IPS DF 6.9 (cell line): ENCODE measurements at regions not wholly inside any gene's neighbourhood (a gene's known extent, or its start where the extent isn't known, plus 50 kb on each side); places are given as distances from the start of the nearest gene placed in this dataset.

Experiments
- DNase-seq: peaks from one replicate; pipeline ENCODE4 v3.0.0-alpha.2; 2013; ENCODE audit warnings: low read depth, low spot score
- H3K27ac ChIP-seq: one replicate; pipeline ENCODE4 v1.5.1; 2013; ENCODE audit warnings: low read length, control low read depth
- H3K27me3 ChIP-seq: 2 replicates; pipeline ENCODE4 v1.6.1; 2013; ENCODE audit warnings: mild to moderate bottlenecking, low read length; ENCODE audit not compliant: control insufficient read depth, insufficient read depth
- H3K36me3 ChIP-seq: 2 replicates; pipeline ENCODE4 v1.6.1; 2013; ENCODE audit warnings: low read length; ENCODE audit not compliant: control insufficient read depth, insufficient read depth
- H3K4me1 ChIP-seq: 2 replicates; pipeline ENCODE4 v1.6.1; 2013; ENCODE audit warnings: low read length; ENCODE audit not compliant: control insufficient read depth, insufficient read depth
- H3K4me3 ChIP-seq: 2 replicates; pipeline ENCODE4 v1.5.1; 2013; ENCODE audit warnings: mild to moderate bottlenecking, low read length
- H3K9me3 ChIP-seq: 2 replicates; pipeline ENCODE4 v1.6.1; 2013; ENCODE audit warnings: low read length, inconsistent platforms; ENCODE audit not compliant: control insufficient read depth, insufficient read depth
- WGBS: extraction: QIAGEN DNeasy Blood & Tissue Kit; methylation state at CpG from one replicate; pipeline ENCODE4 v1.1.7; 2013; ENCODE audit warnings: mixed read lengths, missing lambda C conversion rate; ENCODE audit not compliant: insufficient read length, insufficient coverage; 5-methylcytosine and 5-hydroxymethylcytosine counted together

DNA sequence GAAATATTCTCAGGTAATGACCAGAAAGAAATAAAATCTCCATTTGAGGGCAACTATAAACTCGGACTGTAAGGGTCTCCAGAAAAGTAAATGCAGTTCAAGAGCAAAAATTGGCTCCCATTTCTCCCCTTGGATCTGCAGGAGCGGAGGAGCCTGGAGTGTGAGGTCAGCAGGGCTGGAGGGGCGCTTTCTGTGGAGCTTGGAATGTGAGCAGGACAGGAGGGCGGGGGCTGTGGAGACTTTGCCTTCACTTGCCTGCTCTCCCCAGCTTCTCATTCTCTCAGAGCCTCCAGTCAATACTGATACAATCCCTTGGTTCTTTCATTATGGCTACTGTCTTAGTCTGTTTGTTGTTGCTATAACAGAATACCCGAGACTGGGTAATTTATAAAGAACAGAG lies 162.8 kb upstream of the ANKH start:
- no peak overlapping the region for H3K4me3 ChIP-seq
- no peak overlapping the region for H3K27ac ChIP-seq
- no peaks in the 10 kb centered on the region for H3K27me3 ChIP-seq
- no peaks in the 10 kb centered on the region for H3K36me3 ChIP-seq
- no CpG with 5 or more reads among the region's 5 CpGs for WGBS
- no peaks in the 10 kb centered on the region for H3K4me1 ChIP-seq
- no peaks in the 10 kb centered on the region for H3K9me3 ChIP-seq
- DNase-seq = no peak

DNA sequence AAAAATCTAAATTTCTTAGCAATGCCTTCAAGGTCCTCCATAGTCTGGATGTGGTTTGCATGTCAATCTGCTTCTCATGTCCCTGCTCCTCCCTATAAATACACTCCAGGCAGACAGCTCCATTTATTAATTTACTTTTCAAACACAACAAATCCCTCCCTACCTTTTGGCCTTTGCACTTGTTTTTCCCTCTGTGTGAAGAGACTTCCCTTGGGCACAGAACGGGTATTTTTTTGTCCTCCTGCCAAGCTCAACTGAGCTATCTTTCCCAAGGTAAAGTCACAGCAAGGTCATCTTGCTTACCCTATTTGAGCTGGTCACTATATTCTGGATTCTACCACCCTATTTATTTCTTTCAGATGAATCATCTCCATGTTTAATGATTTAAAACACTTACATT lies 159.6 kb upstream of the ANKH start:
- no CpG with 5 or more reads among the region's 1 CpG for WGBS
- H3K27me3 ChIP-seq = no peaks in the 10 kb centered on the region; the same call in 1 of the 2 replicates
- H3K36me3 ChIP-seq = no peaks in the 10 kb centered on the region
- H3K27ac ChIP-seq = no peak overlapping the region
- no peaks in the 10 kb centered on the region; the same call in 1 of the 2 replicates for H3K4me1 ChIP-seq
- no peak overlapping the region for H3K4me3 ChIP-seq
- no peak for DNase-seq
- H3K9me3 ChIP-seq = no peaks in the 10 kb centered on the region

DNA sequence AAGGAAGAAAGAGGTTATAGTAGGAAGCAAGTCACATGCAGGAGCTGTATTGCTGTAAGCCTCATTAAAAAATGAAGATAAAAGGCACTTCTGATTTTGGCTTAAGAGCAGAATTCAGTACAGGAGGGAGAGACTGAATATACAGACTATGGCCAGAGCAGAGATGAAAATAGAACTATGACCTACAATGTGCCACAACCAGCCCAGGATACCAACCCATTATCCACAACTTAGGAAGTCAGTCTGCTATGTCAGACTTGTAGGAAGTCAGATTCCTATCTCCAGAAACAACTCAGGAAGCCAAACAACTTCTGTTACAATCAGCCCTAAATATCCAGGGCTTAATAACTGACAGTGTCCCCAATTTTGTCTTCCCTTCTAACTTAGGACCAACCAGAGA lies 156.2 kb upstream of the ANKH start:
- Histone ChIP-seq H3K4me3 (no peak overlapping the region), H3K9me3 (no peaks in the 10 kb centered on the region), H3K27ac (no peak overlapping the region), H3K27me3 (no peaks in the 10 kb centered on the region; the same call in 1 of the 2 replicates), H3K4me1 (no peaks in the 10 kb centered on the region; the same call in 1 of the 2 replicates), H3K36me3 (no peaks in the 10 kb centered on the region)
- DNase-seq = no peak

DNA sequence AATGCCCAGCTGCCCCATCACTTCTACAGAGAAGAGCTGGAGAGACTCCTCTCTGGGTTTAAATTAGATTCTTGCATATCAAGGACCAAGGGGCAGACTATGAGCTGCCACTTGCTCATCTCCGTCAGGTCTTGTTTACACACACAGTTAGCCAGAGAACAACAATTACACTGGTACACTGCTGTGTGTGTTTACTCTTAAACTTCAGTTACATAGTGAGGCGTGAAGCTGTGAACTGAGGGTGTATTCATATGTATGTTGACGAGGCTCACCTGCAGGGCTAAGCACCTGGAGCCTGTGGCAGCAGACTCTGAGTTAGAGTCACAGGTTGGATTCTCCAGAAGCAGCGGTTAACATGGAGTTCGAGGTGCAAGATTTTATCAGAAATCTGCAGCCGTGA lies 155.4 kb upstream of the ANKH start:
- no peak overlapping the region for H3K4me3 ChIP-seq
- no peak for DNase-seq
- H3K36me3 ChIP-seq = no peaks in the 10 kb centered on the region
- no peaks in the 10 kb centered on the region; the same call in 1 of the 2 replicates for H3K4me1 ChIP-seq
- no peak overlapping the region for H3K27ac ChIP-seq
- no peaks in the 10 kb centered on the region; the same call in 1 of the 2 replicates for H3K27me3 ChIP-seq
- H3K9me3 ChIP-seq = no peaks in the 10 kb centered on the region
- no CpG with 5 or more reads among the region's 6 CpGs for WGBS

DNA sequence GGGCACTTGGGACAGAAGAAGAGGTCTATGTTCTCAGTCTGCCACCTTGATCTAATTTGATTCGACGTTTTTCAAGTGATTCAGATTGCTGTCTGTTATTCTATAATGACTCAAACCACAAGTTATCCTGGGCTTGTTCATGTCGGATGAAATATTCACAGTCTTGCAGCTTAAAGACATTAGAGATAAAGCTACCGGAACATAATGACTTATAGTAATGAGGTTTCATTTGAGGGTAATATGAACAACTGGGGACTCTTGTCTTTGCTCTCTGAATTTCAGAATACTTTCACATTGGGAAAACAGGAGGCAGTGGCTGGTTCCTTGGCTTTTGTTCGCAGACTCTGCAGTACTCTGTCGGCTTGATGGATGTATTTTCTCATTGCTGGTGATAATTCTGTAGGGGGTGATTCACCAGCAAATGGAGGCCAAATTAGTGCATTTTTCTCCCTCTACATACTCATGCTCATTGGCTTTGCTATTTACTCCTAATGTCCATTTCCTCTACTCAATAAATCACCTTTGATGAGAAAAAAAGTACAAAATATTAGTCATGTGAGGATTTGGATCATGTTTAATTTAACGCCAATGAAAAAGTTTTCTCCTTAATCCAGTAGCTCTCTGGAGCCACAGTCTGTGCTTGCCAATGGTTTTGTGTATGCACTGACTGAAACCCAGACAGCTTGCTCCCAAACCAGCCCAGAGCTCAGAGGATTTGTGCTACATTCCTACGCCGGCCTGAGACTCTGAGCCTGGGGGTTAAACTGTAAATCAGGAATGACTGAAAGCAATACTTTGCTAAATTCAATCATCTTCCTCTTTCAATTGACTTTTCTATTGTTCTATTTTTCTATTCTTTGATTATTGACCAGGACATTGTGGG lies 154.7 kb upstream of the ANKH start:
- Histone ChIP-seq H3K27me3 (no peaks in the 10 kb centered on the region; the same call in 1 of the 2 replicates), H3K4me3 (no peak overlapping the region)
- WGBS = no CpG with 5 or more reads among the region's 9 CpGs

DNA sequence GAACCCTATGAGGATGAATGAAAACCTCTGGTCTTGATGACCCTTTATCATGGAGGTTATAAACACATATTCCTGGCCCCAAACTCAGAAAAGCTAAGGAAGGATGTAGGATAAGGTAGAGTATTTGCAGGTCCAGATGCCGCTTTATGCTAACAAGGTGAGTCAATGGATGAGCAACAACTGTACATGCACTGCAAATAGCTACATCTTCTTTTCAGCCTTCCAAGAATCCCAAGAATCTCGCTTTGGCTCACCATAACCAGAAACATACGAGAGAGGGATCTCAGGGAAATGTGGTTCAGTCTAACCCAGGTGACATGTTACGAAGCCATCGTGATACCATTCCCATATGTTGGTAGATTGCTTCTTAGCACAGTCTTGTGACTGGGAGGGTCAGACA lies 152.3 kb upstream of the ANKH start:
- Histone ChIP-seq H3K27me3 (no peaks in the 10 kb centered on the region; the same call in 1 of the 2 replicates), H3K36me3 (no peaks in the 10 kb centered on the region), H3K4me3 (no peak overlapping the region), H3K27ac (no peak overlapping the region), H3K9me3 (no peaks in the 10 kb centered on the region), H3K4me1 (no peaks in the 10 kb centered on the region; the same call in 1 of the 2 replicates)
- DNase-seq = no peak
- WGBS = no CpG with 5 or more reads among the region's 5 CpGs

More for the DNA sequence above, 154.7 kb upstream of the ANKH start:
- Histone ChIP-seq H3K9me3 (no peaks in the 10 kb centered on the region), H3K4me1 (no peaks in the 10 kb centered on the region; the same call in 1 of the 2 replicates), H3K27ac (no peak overlapping the region), H3K36me3 (no peaks in the 10 kb centered on the region)
- no peak for DNase-seq

DNA sequence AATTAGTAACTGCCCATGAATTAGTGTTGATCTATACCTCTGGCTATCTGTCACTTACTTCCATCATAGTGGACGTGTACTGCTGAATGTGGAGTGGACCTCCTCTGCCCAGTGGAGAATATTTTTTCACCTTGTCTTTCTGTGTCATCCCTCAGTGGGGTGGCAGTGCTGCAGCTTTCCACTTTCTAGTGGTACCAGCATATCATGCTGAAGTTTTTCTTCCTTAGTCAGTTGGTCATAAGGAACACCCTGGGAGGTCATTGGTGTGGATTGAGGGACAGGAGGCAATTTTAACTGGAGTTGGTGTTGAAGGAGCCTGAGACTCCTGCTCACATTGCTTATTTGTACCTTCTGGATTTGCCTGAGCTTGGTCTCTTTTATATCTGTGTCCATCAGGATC lies 151.7 kb upstream of the ANKH start:
- no peaks in the 10 kb centered on the region; the same call in 1 of the 2 replicates for H3K27me3 ChIP-seq
- DNase-seq = no peak
- H3K4me3 ChIP-seq = no peak overlapping the region
- H3K9me3 ChIP-seq = no peaks in the 10 kb centered on the region
- WGBS = no CpG with 5 or more reads among the region's 1 CpG
- no peaks in the 10 kb centered on the region for H3K36me3 ChIP-seq
- H3K4me1 ChIP-seq = no peaks in the 10 kb centered on the region; the same call in 1 of the 2 replicates
- H3K27ac ChIP-seq = no peak overlapping the region

DNA sequence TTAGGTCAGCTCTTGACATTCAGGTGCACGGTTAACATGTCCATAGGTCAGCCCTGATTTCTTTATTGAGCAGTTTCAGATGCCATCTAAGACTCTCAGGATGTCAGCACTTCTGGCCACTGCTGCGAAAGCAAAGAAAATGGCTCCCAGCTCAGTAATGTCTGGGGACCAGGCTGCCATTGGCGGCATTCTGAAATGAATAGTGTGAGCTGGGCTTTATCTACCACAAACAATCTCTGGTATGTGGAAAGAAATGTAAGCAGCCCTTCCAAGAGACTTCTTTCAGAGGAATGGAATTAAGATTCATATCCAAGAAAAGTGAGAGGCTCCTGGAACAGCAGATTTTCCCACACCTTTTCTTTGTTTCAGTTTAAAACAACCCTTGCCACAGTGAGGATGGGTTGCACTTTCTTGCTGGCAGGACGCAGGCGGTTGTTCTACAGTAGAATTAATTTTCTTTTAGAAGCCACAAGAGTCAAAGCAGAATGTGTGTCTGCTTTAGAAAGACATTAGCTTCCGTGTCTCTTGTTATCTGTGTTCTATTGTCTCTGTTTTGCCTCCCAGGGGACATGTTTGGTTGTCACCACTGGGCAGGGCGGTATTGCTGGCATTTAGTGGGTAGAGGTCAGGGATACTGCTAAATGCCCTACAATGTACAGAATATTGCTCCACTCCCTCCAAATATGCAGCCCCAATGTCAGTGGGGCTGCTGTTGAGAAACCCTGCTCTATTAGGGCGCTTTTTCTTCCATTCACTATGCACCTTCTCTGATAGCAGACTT lies 149.9 kb upstream of the ANKH start:
- WGBS = no CpG with 5 or more reads among the region's 8 CpGs
- Histone ChIP-seq H3K27ac (no peak overlapping the region), H3K4me1 (no peaks in the 10 kb centered on the region; the same call in 1 of the 2 replicates), H3K27me3 (no peaks in the 10 kb centered on the region; the same call in 1 of the 2 replicates), H3K4me3 (no peak overlapping the region), H3K36me3 (no peaks in the 10 kb centered on the region), H3K9me3 (no peaks in the 10 kb centered on the region)
- no peak for DNase-seq

DNA sequence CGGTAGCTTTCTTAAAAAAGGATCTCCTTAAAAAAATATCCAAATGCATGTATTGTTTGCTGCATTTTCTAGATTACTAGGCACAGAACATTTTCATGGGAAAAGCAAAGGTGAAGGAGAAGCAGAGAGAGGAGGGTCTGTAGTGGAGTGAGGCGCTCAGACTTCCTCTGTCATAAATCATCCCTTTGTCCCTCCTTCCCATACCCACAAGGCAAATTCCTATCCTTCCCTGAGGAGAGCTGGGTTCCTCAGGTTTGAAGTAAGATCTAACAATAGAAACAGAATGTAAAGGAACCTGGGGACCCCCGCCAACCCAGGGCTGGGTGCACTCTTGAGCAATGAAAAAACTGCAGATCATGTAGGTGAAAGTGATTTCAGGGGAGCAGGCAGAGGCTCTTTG lies 149.2 kb upstream of the ANKH start:
- no CpG with 5 or more reads among the region's 3 CpGs for WGBS

DNA sequence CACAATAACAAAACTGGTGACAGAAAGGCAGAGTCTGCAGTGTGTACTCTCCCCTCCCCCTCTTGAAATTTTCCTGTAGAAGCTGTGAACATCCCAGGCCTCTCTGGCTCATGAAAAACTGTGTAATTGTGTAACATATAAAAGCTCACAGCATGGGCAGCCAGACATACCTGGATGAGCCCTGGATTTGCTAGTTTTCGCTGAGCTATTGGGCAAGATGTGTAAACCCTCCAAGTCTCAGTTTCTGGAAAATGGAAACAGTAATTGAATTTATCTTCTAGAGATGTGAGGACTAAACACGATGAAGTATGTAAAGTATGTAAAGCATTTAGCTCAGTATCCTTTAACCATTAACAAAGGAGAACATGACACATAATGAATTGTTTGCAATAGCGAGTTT lies 143.2 kb upstream of the ANKH start:
- Histone ChIP-seq H3K27me3 (no peaks in the 10 kb centered on the region), H3K9me3 (no peaks in the 10 kb centered on the region), H3K4me1 (no peaks in the 10 kb centered on the region), H3K36me3 (no peaks in the 10 kb centered on the region), H3K27ac (no peak overlapping the region), H3K4me3 (no peak overlapping the region)
- no CpG with 5 or more reads among the region's 3 CpGs for whole genome bisulfite sequencing
- DNase-seq = no peak

More for the DNA sequence above, 149.2 kb upstream of the ANKH start:
- no peak for DNase-seq
- no peaks in the 10 kb centered on the region for H3K4me1 ChIP-seq
- H3K27ac ChIP-seq = no peak overlapping the region
- H3K27me3 ChIP-seq = no peaks in the 10 kb centered on the region; the same call in 1 of the 2 replicates
- no peaks in the 10 kb centered on the region for H3K9me3 ChIP-seq
- H3K36me3 ChIP-seq = no peaks in the 10 kb centered on the region
- H3K4me3 ChIP-seq = no peak overlapping the region
